Tibial nerve (tissue), 4 donors: ENCODE measurements at regions not wholly inside any gene's neighbourhood (a gene's known extent, or its start where the extent isn't known, plus 50 kb on each side); places are given as distances from the start of the nearest gene placed in this dataset.

Source experiments
- DNase-seq, 2 donors: peaks; one replicate each; pipeline ENCODE4 v3.0.0-alpha.2; 2019; ENCODE audit warnings: low spot score in 2 of 2
- H3K27ac ChIP-seq, 4 donors: fragments of 200-600 bp; sonication (generic) in 3 of 4; one replicate each; pipeline ENCODE4 v1.5.1; 2017 to 2019; ENCODE audit warnings: mild to moderate bottlenecking in 1 of 4
- H3K27me3 ChIP-seq, 2 donors: fragments of 200-600 bp; sonication (generic) in 1 of 2; one replicate each; pipeline versions ENCODE4 v1.5.1 to v1.6.0; 2017 to 2019
- H3K36me3 ChIP-seq, 3 donors: fragments of 200-600 bp; sonication (generic); one replicate each; pipeline ENCODE4 v1.5.1; 2018 to 2019
- H3K4me1 ChIP-seq, 4 donors: fragments of 200-600 bp; sonication (generic) in 3 of 4; one replicate each; pipeline ENCODE4 v1.5.1; 2017 to 2019
- H3K4me3 ChIP-seq, 4 donors: fragments of 200-600 bp; sonication (generic) in 3 of 4; one replicate each; pipeline ENCODE4 v1.5.1; 2017 to 2019; ENCODE audit warnings: mild to moderate bottlenecking in 1 of 4, moderate library complexity in 1 of 4
- H3K9me3 ChIP-seq, 4 donors: fragments of 200-600 bp; sonication (generic) in 3 of 4; one replicate each; pipeline ENCODE4 v1.5.1; 2017 to 2019
- CTCF ChIP-seq, 5 experiments: fragments of 200-600 bp in 3 of 5; fragments of 450-650 bp in 2 of 5; sonication (generic) in 3 of 5; IDR thresholded peaks; one replicate each; pipeline ENCODE4 v1.5.1; 2016 to 2019; ENCODE audit warnings: antibody characterized with exemption in 5 of 5, mild to moderate bottlenecking in 3 of 5, moderate library complexity in 2 of 5
- EP300 ChIP-seq, 2 donors: sonication (generic); formaldehyde crosslinking; IDR thresholded peaks; one replicate each; pipeline ENCODE4 v1.6.1; 2017; ENCODE audit warnings: antibody characterized with exemption in 2 of 2, mild to moderate bottlenecking in 1 of 2
- POLR2A ChIP-seq, 2 donors: fragments of 450-650 bp; IDR thresholded peaks; one replicate each; pipeline ENCODE4 v1.6.1; 2017; ENCODE audit warnings: antibody characterized with exemption in 2 of 2, mild to moderate bottlenecking in 2 of 2, moderate library complexity in 2 of 2
- WGBS, 2 donors: methylation state at CpG; one replicate each; pipeline ENCODE4 v1.1.5; 2018; 5-methylcytosine and 5-hydroxymethylcytosine counted together

DNA sequence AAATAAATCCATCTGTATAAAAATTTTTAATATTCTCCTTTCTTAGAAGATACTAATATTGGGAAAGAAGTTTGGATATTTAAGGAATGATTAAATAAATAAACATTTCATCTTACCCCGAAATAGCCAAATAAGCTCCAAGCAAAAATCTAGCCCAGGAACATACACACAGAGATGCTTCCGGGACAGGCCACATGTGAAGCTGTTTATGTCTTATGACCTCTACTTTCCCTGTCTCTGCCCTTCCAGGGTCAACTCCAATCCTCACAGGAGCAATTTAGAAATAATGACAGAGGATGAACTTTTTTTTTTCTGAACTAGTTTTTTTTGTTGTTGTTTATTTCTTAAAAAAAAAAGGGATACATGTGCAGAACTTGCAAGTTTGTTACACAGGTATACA lies 89.4 kb downstream of the BTG1 start:
- Histone ChIP-seq H3K4me3 (no peak overlapping the region), H3K27me3 (no peaks in the 10 kb centered on the region), H3K36me3 (no peaks in the 10 kb centered on the region), H3K4me1 (peaks cover 0 to 8% (median 0%) of the 10 kb centered on the region in 4 donors), H3K9me3 (no peaks in the 10 kb centered on the region), H3K27ac (no peak overlapping the region)
- TF ChIP-seq CTCF (IDR thresholded peaks at IDR 0.05), result no peak
- no peak for TF ChIP-seq EP300 (IDR thresholded peaks at IDR 0.05)
- no peak for TF ChIP-seq POLR2A (IDR thresholded peaks at IDR 0.05)
- no peak for DNase-seq
- WGBS, 2 donors, result 43 to 59% methylated on average over 2 of the region's 2 CpGs

DNA sequence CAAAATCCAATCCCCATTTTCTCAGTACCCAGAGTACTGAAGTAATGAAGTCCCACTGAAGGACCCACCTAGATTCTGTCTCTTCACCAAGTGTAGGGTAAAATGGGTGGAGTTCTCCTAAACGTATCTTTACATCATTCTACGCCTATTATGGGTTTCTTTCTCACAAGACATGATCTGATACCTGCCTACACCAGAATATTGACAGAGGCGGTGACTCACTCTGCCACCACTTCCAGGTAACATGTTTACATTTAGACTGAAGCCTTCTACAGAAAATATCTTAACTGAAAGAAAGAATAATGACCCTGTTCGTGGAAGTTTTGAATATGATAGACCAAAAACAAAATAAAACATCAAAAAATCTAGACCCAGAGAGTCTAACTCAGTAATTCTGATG lies 89.8 kb downstream of the BTG1 start:
- Histone ChIP-seq H3K27ac (no peak overlapping the region), H3K27me3 (no peaks in the 10 kb centered on the region), H3K36me3 (no peaks in the 10 kb centered on the region), H3K4me3 (no peak overlapping the region), H3K4me1 (peaks cover 0 to 7% (median 0%) of the 10 kb centered on the region in 4 donors), H3K9me3 (no peaks in the 10 kb centered on the region)
- TF ChIP-seq EP300 (IDR thresholded peaks at IDR 0.05) (no peak), POLR2A (IDR thresholded peaks at IDR 0.05) (no peak), CTCF (IDR thresholded peaks at IDR 0.05) (no peak)
- DNase-seq, result no peak
- WGBS, 2 donors, result 81 to 83% methylated on average over 4 of the region's 4 CpGs

- no peak overlapping the region for H3K27ac ChIP-seq
- H3K4me3 ChIP-seq, result no peak overlapping the region
- peaks cover 0 to 3% (median 0%) of the 10 kb centered on the region in 4 donors for H3K4me1 ChIP-seq
- no peaks in the 10 kb centered on the region for H3K9me3 ChIP-seq
- H3K36me3 ChIP-seq, result no peaks in the 10 kb centered on the region
- TF ChIP-seq POLR2A (IDR thresholded peaks at IDR 0.05) (no peak), CTCF (IDR thresholded peaks at IDR 0.05) (no peak), EP300 (IDR thresholded peaks at IDR 0.05) (no peak)
- DNase-seq, result no peak
- H3K27me3 ChIP-seq, result no peaks in the 10 kb centered on the region
- WGBS, 2 donors, result 65 to 97% methylated on average over 2 of the region's 2 CpGs
These were observed 94.2 kb downstream of the BTG1 start for GRCh38 chr12:92051441-92051840.

GRCh38 chr12:92049403-92049802 lies 96.2 kb downstream of the BTG1 start:
- H3K9me3 ChIP-seq, result no peaks in the 10 kb centered on the region
- H3K27me3 ChIP-seq, result no peaks in the 10 kb centered on the region
- H3K36me3 ChIP-seq, result no peaks in the 10 kb centered on the region
- H3K4me3 ChIP-seq, result no peak overlapping the region
- no peak for DNase-seq
- TF ChIP-seq CTCF (IDR thresholded peaks at IDR 0.05), result no peak
- TF ChIP-seq EP300 (IDR thresholded peaks at IDR 0.05), result no peak
- TF ChIP-seq POLR2A (IDR thresholded peaks at IDR 0.05), result no peak
- peaks cover 0 to 3% (median 0%) of the 10 kb centered on the region in 4 donors for H3K4me1 ChIP-seq
- WGBS, 2 donors, result 67 to 82% methylated on average over 3 of the region's 3 CpGs
- no peak overlapping the region for H3K27ac ChIP-seq

GRCh38 chr12:92047393-92047826 lies 98.2 kb downstream of the BTG1 start:
- TF ChIP-seq POLR2A (IDR thresholded peaks at IDR 0.05) (no peak), EP300 (IDR thresholded peaks at IDR 0.05) (no peak), CTCF (IDR thresholded peaks at IDR 0.05) (no peak)
- Histone ChIP-seq H3K4me1 (peaks cover 0 to 3% (median 0%) of the 10 kb centered on the region in 4 donors), H3K27me3 (no peaks in the 10 kb centered on the region), H3K4me3 (no peak overlapping the region), H3K27ac (no peak overlapping the region), H3K36me3 (no peaks in the 10 kb centered on the region), H3K9me3 (no peaks in the 10 kb centered on the region)
- WGBS, 2 donors, result 82 to 94% methylated on average over 2 of the region's 2 CpGs
- DNase-seq, result no peak
